SK-N-SH (cell line): ENCODE measurements at regions not wholly inside any gene's neighbourhood (a gene's known extent, or its start where the extent isn't known, plus 50 kb on each side); places are given as distances from the start of the nearest gene placed in this dataset.

Source experiments
- CTCF ChIA-PET: fragments of 300-600, 350-600 bp; formaldehyde crosslinking; extraction: SDS; loops from one replicate; lab custom pipeline; 2021; lab: Yijun Ruan, JAX
- POLR2A ChIA-PET: fragments of 350-600 bp; sonication (Branson Sonifier 250); formaldehyde crosslinking; extraction: SDS; loops from one replicate; lab custom pipeline; 2020; ENCODE audit warnings: antibody characterized with exemption, inconsistent platforms; lab: Yijun Ruan, JAX
- DNase-seq: peaks from one replicate; pipeline ENCODE4 v3.0.0; 2012
- H2AFZ ChIP-seq: fragments of 200-600 bp; sonication (generic); 2 replicates; pipeline ENCODE4 v1.8.1; 2016; ENCODE audit warnings: antibody characterized with exemption, mild to moderate bottlenecking, low read depth
- H3F3A ChIP-seq: fragments of 200-600 bp; sonication (generic); replicated peaks from 2 replicates; pipeline ENCODE3; 2016; ENCODE audit warnings: antibody characterized with exemption, mild to moderate bottlenecking; ENCODE audit not compliant: insufficient read depth
- H3K27ac ChIP-seq, 2 experiments: fragments of 200-500 bp in 1 of 2; fragments of 200-600 bp in 1 of 2; sonication (Bioruptor generic) in 1 of 2; sonication (generic), shearing (Covaris generic) in 1 of 2; 2 replicates each; pipeline versions ENCODE4 v1.5.1 to v1.6.1; 2014 to 2016; ENCODE audit warnings: low read depth in 2 of 2, inconsistent platforms in 1 of 2, low read length in 1 of 2, mild to moderate bottlenecking in 1 of 2, mixed read lengths in 1 of 2
- H3K27me3 ChIP-seq: fragments of 200-600 bp; sonication (generic), shearing (Covaris generic); 2 replicates; pipeline ENCODE4 v1.6.1; 2016; ENCODE audit warnings: mixed run types; ENCODE audit not compliant: insufficient read depth
- H3K36me3 ChIP-seq, 2 experiments: fragments of 200-500 bp in 1 of 2; fragments of 200-600 bp in 1 of 2; sonication (Bioruptor generic) in 1 of 2; sonication (generic) in 1 of 2; replicated peaks in 1 of 2; 2 replicates each; pipeline versions ENCODE3 to v1.5.1; 2014 to 2016; ENCODE audit warnings: low read length in 1 of 2, mild to moderate bottlenecking in 1 of 2; ENCODE audit not compliant: insufficient read depth in 2 of 2, control insufficient read depth in 1 of 2
- H3K4me1 ChIP-seq, 2 experiments: fragments of 200-500 bp in 1 of 2; fragments of 200-600 bp in 1 of 2; sonication (Bioruptor generic) in 1 of 2; sonication (generic), shearing (Covaris generic) in 1 of 2; 2 replicates each; pipeline versions ENCODE4 v1.5.1 to v1.6.1; 2014 to 2016; ENCODE audit warnings: low read depth in 1 of 2, low read length in 1 of 2, mixed run types in 1 of 2; ENCODE audit not compliant: insufficient read depth in 2 of 2, control insufficient read depth in 1 of 2
- H3K4me2 ChIP-seq: fragments of 200-600 bp; sonication (generic), shearing (Covaris generic); 2 replicates; pipeline ENCODE4 v1.6.1; 2017; ENCODE audit warnings: mixed run types
- H3K4me3 ChIP-seq, 2 experiments: fragments of 200-500 bp in 1 of 2; fragments of 200-600 bp in 1 of 2; sonication (Bioruptor generic) in 1 of 2; sonication (generic), shearing (Covaris generic) in 1 of 2; 2 replicates each; pipeline versions ENCODE4 v1.5.1 to v1.8.1; 2014 to 2016; ENCODE audit warnings: low read depth in 2 of 2, inconsistent platforms in 1 of 2, low read length in 1 of 2, mild to moderate bottlenecking in 1 of 2, mixed read lengths in 1 of 2, moderate library complexity in 1 of 2
- H3K79me2 ChIP-seq: fragments of 200-600 bp; sonication (generic); 2 replicates; pipeline ENCODE4 v1.8.1; 2017; ENCODE audit warnings: mild to moderate bottlenecking; ENCODE audit not compliant: insufficient read depth
- H3K9ac ChIP-seq: fragments of 200-600 bp; sonication (generic); 2 replicates; pipeline ENCODE4 v1.6.1; 2017; ENCODE audit warnings: mixed run types
- H3K9me2 ChIP-seq: fragments of 200-600 bp; sonication (generic); 2 replicates; pipeline ENCODE4 v1.6.1; 2017; ENCODE audit warnings: mixed run types
- H3K9me3 ChIP-seq: fragments of 200-600 bp; sonication (generic); 2 replicates; pipeline ENCODE4 v1.6.1; 2017; ENCODE audit warnings: mixed run types, mild to moderate bottlenecking, moderate library complexity
- H4K20me1 ChIP-seq: fragments of 200-600 bp; sonication (generic); 2 replicates; pipeline ENCODE4 v1.6.1; 2017; ENCODE audit warnings: mild to moderate bottlenecking, mixed run types; ENCODE audit not compliant: insufficient read depth
- CHD2 ChIP-seq: fragments of 150-350 bp; IDR thresholded peaks from 2 replicates; pipeline ENCODE4 v1.6.1; 2018; ENCODE audit warnings: low read length; ENCODE audit not compliant: partially characterized antibody
- EP300 ChIP-seq, 2 experiments: IDR thresholded peaks; 2 replicates each; pipeline versions ENCODE4 v1.4.0 to v1.6.1; 2012; ENCODE audit warnings: borderline replicate concordance in 1 of 2, low read depth in 1 of 2, low read length in 1 of 2
- FOXJ3 ChIP-seq: sonication (generic); formaldehyde crosslinking; IDR thresholded peaks from 2 replicates; pipeline ENCODE4 v1.5.1; 2020; ENCODE audit warnings: mild to moderate bottlenecking, missing genetic modification reagents
- GATA2 ChIP-seq: sonication (generic); formaldehyde crosslinking; IDR thresholded peaks from 2 replicates; pipeline ENCODE4 v1.5.0; 2020; ENCODE audit warnings: mild to moderate bottlenecking, missing genetic modification reagents
- IRF3 ChIP-seq: fragments of 150-350 bp; IDR thresholded peaks from 2 replicates; pipeline ENCODE4 v1.6.1; 2016; ENCODE audit warnings: mild to moderate bottlenecking, low read depth, low read length
- MAX ChIP-seq: IDR thresholded peaks from 2 replicates; pipeline ENCODE4 v1.4.0; 2012; ENCODE audit warnings: low read depth
- MEF2A ChIP-seq: IDR thresholded peaks from 2 replicates; pipeline ENCODE4 v1.4.0; 2012; ENCODE audit warnings: low read depth, borderline replicate concordance
- MXI1 ChIP-seq: IDR thresholded peaks from 2 replicates; pipeline ENCODE4 v1.6.1; 2012; ENCODE audit warnings: mild to moderate bottlenecking, low read depth, low read length, improper control_type of control experiment
- NRF1 ChIP-seq: IDR thresholded peaks from 2 replicates; pipeline ENCODE4 v1.6.1; 2012; ENCODE audit warnings: low read depth, mild to moderate bottlenecking, low read length
- POLR2AphosphoS5 ChIP-seq: IDR thresholded peaks from 2 replicates; pipeline ENCODE4 v1.6.1; 2012; ENCODE audit warnings: low read depth, low read length
- REST ChIP-seq: IDR thresholded peaks from 2 replicates; pipeline ENCODE4 v1.6.1; 2012; ENCODE audit warnings: mild to moderate bottlenecking, low read depth, low read length, moderate library complexity
- RFX5 ChIP-seq: IDR thresholded peaks from 2 replicates; pipeline ENCODE4 v1.6.1; 2012; ENCODE audit warnings: mild to moderate bottlenecking, improper control_type of control experiment, low read length
- RXRA ChIP-seq: IDR thresholded peaks from 2 replicates; pipeline ENCODE4 v1.4.0; 2012; ENCODE audit warnings: low read depth, mild to moderate bottlenecking, borderline replicate concordance
- SIN3A ChIP-seq: IDR thresholded peaks from 2 replicates; pipeline ENCODE4 v1.6.1; 2012; ENCODE audit warnings: low read depth, mild to moderate bottlenecking, low read length, moderate library complexity, borderline replicate concordance
- SMC3 ChIP-seq: IDR thresholded peaks from 2 replicates; pipeline ENCODE4 v1.6.1; 2012; ENCODE audit warnings: low read depth, low read length, improper control_type of control experiment
- USF1 ChIP-seq: IDR thresholded peaks from 2 replicates; pipeline ENCODE4 v1.4.0; 2012; ENCODE audit warnings: low read depth, borderline replicate concordance
- USF2 ChIP-seq: fragments of 150-350 bp; IDR thresholded peaks from 2 replicates; pipeline ENCODE4 v1.6.1; 2017; ENCODE audit warnings: antibody characterized with exemption, low read length, low read depth, borderline replicate concordance
- YY1 ChIP-seq: IDR thresholded peaks from 2 replicates; pipeline ENCODE4 v1.4.0; 2012; ENCODE audit warnings: low read depth, mild to moderate bottlenecking
- ZBTB33 ChIP-seq: IDR thresholded peaks from 2 replicates; pipeline ENCODE4 v1.4.0; 2012; ENCODE audit warnings: low read depth, borderline replicate concordance
- WGBS: methylation state at CpG from one replicate; pipeline ENCODE4 v1.1.6; 2017; ENCODE audit warnings: low lambda C conversion rate; 5-methylcytosine and 5-hydroxymethylcytosine counted together

- CTCF ChIA-PET: interaction anchor here (1.2 to 3.9 kb wide), 7 partner anchors 9 to 328 kb away, joined by 3 to 19 read pairs (median 5); no protein-coding TSS in a partner anchor
- POLR2A ChIA-PET: no interaction called here
These were observed 60.3 kb downstream of the BHLHE40 start for GRCh38 chr3:5039585-5039984.

More at GRCh38 chr3:5039585-5039984, 60.3 kb downstream of the BHLHE40 start:
- Histone ChIP-seq H3K79me2 (no peaks in the 10 kb centered on the region), H3F3A (no peaks in the 10 kb centered on the region), H3K4me3 (no peak overlapping the region), H3K27ac (no peak overlapping the region), H3K27me3 (no peaks in the 10 kb centered on the region), H3K9me3 (no peaks in the 10 kb centered on the region), H3K4me1 (no peaks in the 10 kb centered on the region), H3K9me2 (no peaks in the 10 kb centered on the region), H3K9ac (no peak overlapping the region), H3K36me3 (no peaks in the 10 kb centered on the region), H3K4me2 (no peak overlapping the region), H2AFZ (no peak overlapping the region), H4K20me1 (no peaks in the 10 kb centered on the region)
- 78% methylated on average over 2 of the region's 2 CpGs for WGBS
- TF ChIP-seq ZBTB33: no peak
- no peak for TF ChIP-seq EP300 (IDR thresholded peaks at IDR 0.05; ENCODE audit: borderline replicate concordance in 1 of 2, low read depth in 1 of 2, low read length in 1 of 2)
- no peak for TF ChIP-seq USF2
- no peak for TF ChIP-seq GATA2 (CRISPR knock-in tag)
- TF ChIP-seq CHD2: no peak
- no peak for TF ChIP-seq MAX
- TF ChIP-seq REST: no peak
- no peak for TF ChIP-seq NRF1
- no peak for TF ChIP-seq POLR2AphosphoS5
- no peak for TF ChIP-seq USF1
- TF ChIP-seq FOXJ3 (CRISPR knock-in tag): no peak
- no peak for TF ChIP-seq MXI1
- no peak for TF ChIP-seq RFX5
- TF ChIP-seq MEF2A: no peak
- TF ChIP-seq RXRA: no peak
- no peak for TF ChIP-seq SMC3
- no peak for TF ChIP-seq IRF3
- TF ChIP-seq YY1: no peak
- no peak for TF ChIP-seq SIN3A
- DNase-seq: no peak
